Sigmoid colon (tissue), 6 donors: ENCODE measurements at regions not wholly inside any gene's neighbourhood (a gene's known extent, or its start where the extent isn't known, plus 50 kb on each side); places are given as distances from the start of the nearest gene placed in this dataset.
"Not testable (repeated sequence)": the region's sequence is repeated elsewhere in the genome, so short reads cannot be mapped to it uniquely, and the experiment has no call there.

Experiments used
- DNase-seq: peaks from one replicate; pipeline ENCODE4 v3.0.0-alpha.2; 2019
- H3K27ac ChIP-seq, 4 donors: fragments of 200-600 bp; sonication (generic); one replicate each; pipeline ENCODE4 v1.5.1; 2016 to 2019; ENCODE audit warnings: mild to moderate bottlenecking in 1 of 4
- H3K27me3 ChIP-seq, 3 donors: fragments of 200-600 bp; sonication (generic); one replicate each; pipeline ENCODE4 v1.5.1; 2019; ENCODE audit warnings: mild to moderate bottlenecking in 1 of 3
- H3K36me3 ChIP-seq, 4 donors: fragments of 200-600 bp; sonication (generic); one replicate each; pipeline ENCODE4 v1.5.1; 2016 to 2019
- H3K4me1 ChIP-seq, 4 donors: fragments of 200-600 bp; sonication (generic); one replicate each; pipeline ENCODE4 v1.5.1; 2017 to 2019
- H3K4me3 ChIP-seq, 4 donors: fragments of 200-600 bp; sonication (generic); one replicate each; pipeline ENCODE4 v1.5.1; 2017 to 2019; ENCODE audit warnings: mild to moderate bottlenecking in 2 of 4, moderate library complexity in 1 of 4
- H3K9me3 ChIP-seq, 4 donors: fragments of 200-600 bp in 3 of 4; sonication (generic) in 3 of 4; one replicate each; pipeline versions ENCODE4 v1.5.1 to v1.6.1; 2013 to 2019
- CTCF ChIP-seq, 4 experiments: fragments of 450-650 bp in 3 of 4; fragments of 200-600 bp in 1 of 4; IDR thresholded peaks; one replicate each; pipeline ENCODE4 v1.5.1; 2016 to 2019; ENCODE audit warnings: antibody characterized with exemption in 4 of 4, mild to moderate bottlenecking in 3 of 4, moderate library complexity in 2 of 4
- EP300 ChIP-seq, 4 donors: sonication (generic); formaldehyde crosslinking; IDR thresholded peaks; one replicate each; pipeline ENCODE4 v1.6.1; 2017; ENCODE audit warnings: antibody characterized with exemption in 4 of 4
- POLR2A ChIP-seq, 2 donors: fragments of 450-650 bp; IDR thresholded peaks; one replicate each; pipeline ENCODE4 v1.6.1; 2016; ENCODE audit warnings: antibody characterized with exemption in 2 of 2, mild to moderate bottlenecking in 2 of 2, moderate library complexity in 2 of 2
- POLR2AphosphoS5 ChIP-seq, 4 donors: sonication (generic); formaldehyde crosslinking; IDR thresholded peaks; one replicate each; pipeline ENCODE4 v1.6.1; 2017; ENCODE audit warnings: antibody characterized with exemption in 4 of 4
- WGBS, 2 donors: extraction: QIAGEN DNeasy Blood & Tissue Kit; methylation state at CpG; one replicate each; pipeline ENCODE4 v1.1.7; 2013; 5-methylcytosine and 5-hydroxymethylcytosine counted together
- intact Hi-C: fragments of 100-400 bp; cut with DNase I; formaldehyde crosslinking; loops from one replicate; pipeline ENCODE4 v1.15.1; 2023
- donor health status: healthy with polysubstance abuse.
- donor health status: healthy.

- Histone ChIP-seq H3K9me3 (no peaks in the 10 kb centered on the region), H3K4me3 (no peak overlapping the region), H3K36me3 (no peaks in the 10 kb centered on the region), H3K4me1 (no peaks in the 10 kb centered on the region), H3K27ac (no peak overlapping the region), H3K27me3 (no peaks in the 10 kb centered on the region)
- TF ChIP-seq POLR2A (IDR thresholded peaks at IDR 0.05) (no peak), POLR2AphosphoS5 (IDR thresholded peaks at IDR 0.05) (no peak), EP300 (IDR thresholded peaks at IDR 0.05) (no peak), CTCF (IDR thresholded peaks at IDR 0.05) (no peak)
- 94 to 96% methylated on average over 5 of the region's 5 CpGs for WGBS, 2 donors
- intact Hi-C loops: no loop called here
- DNase-seq: no peak
Measured at GRCh38 chr2:209260281-209260680, 163.6 kb upstream of the MAP2 start.

GRCh38 chr2:209261366-209262053 is 162.3 kb upstream of the MAP2 start:
- intact Hi-C loops, H3K36me3 ChIP-seq, H3K4me3 ChIP-seq, H3K9me3 ChIP-seq, H3K4me1 ChIP-seq, H3K27ac ChIP-seq, DNase-seq, H3K27me3 ChIP-seq: not testable (repeated sequence)
- WGBS, 2 donors: 76 to 87% methylated on average over 16 of the region's 16 CpGs

- Histone ChIP-seq H3K4me3 (no peak overlapping the region), H3K36me3 (no peaks in the 10 kb centered on the region), H3K27ac (no peak overlapping the region), H3K27me3 (no peaks in the 10 kb centered on the region), H3K4me1 (no peaks in the 10 kb centered on the region), H3K9me3 (no peaks in the 10 kb centered on the region)
- WGBS, 2 donors: 25 to 43% methylated on average over 2 of the region's 2 CpGs
- intact Hi-C loops: no loop called here
- no peak for DNase-seq
- TF ChIP-seq EP300 (IDR thresholded peaks at IDR 0.05) (no peak), POLR2AphosphoS5 (IDR thresholded peaks at IDR 0.05) (no peak), CTCF (IDR thresholded peaks at IDR 0.05) (no peak), POLR2A (IDR thresholded peaks at IDR 0.05) (no peak)
Measured at GRCh38 chr2:209269024-209269423, 154.8 kb upstream of the MAP2 start.

GRCh38 chr2:209276000-209276399 is 147.8 kb upstream of the MAP2 start:
- H3K27me3 ChIP-seq: no peaks in the 10 kb centered on the region
- H3K27ac ChIP-seq: no peak overlapping the region
- intact Hi-C loops: no loop called here
- H3K4me3 ChIP-seq: no peak overlapping the region
- TF ChIP-seq POLR2A (IDR thresholded peaks at IDR 0.05) (no peak), EP300 (IDR thresholded peaks at IDR 0.05) (no peak)
- DNase-seq: no peak
- H3K9me3 ChIP-seq: no peaks in the 10 kb centered on the region
- H3K4me1 ChIP-seq: no peaks in the 10 kb centered on the region
- WGBS, 2 donors: 43 to 93% methylated on average over 3 of the region's 3 CpGs
- no peaks in the 10 kb centered on the region for H3K36me3 ChIP-seq

- TF ChIP-seq POLR2AphosphoS5 (IDR thresholded peaks at IDR 0.05): no peak
- no peak for TF ChIP-seq CTCF (IDR thresholded peaks at IDR 0.05)
- no peak for TF ChIP-seq POLR2A (IDR thresholded peaks at IDR 0.05)
- TF ChIP-seq EP300 (IDR thresholded peaks at IDR 0.05): no peak
- intact Hi-C loops: no loop called here
- no peak overlapping the region for H3K4me3 ChIP-seq
- H3K9me3 ChIP-seq: no peaks in the 10 kb centered on the region
- H3K36me3 ChIP-seq: no peaks in the 10 kb centered on the region
- DNase-seq: no peak
- no peaks in the 10 kb centered on the region for H3K4me1 ChIP-seq
- no peaks in the 10 kb centered on the region for H3K27me3 ChIP-seq
- H3K27ac ChIP-seq: no peak overlapping the region
- WGBS, 2 donors: 69 to 72% methylated on average over 3 of the region's 3 CpGs
Measured at GRCh38 chr2:209277444-209277843, 146.4 kb upstream of the MAP2 start.

GRCh38 chr2:209298601-209299000 is 125.2 kb upstream of the MAP2 start:
- intact Hi-C loops: no loop called here
- Histone ChIP-seq H3K4me1 (no peaks in the 10 kb centered on the region), H3K36me3 (no peaks in the 10 kb centered on the region), H3K27ac (no peak overlapping the region), H3K9me3 (no peaks in the 10 kb centered on the region), H3K27me3 (no peaks in the 10 kb centered on the region), H3K4me3 (no peak overlapping the region)
- DNase-seq: no peak
- TF ChIP-seq POLR2AphosphoS5 (IDR thresholded peaks at IDR 0.05) (no peak), EP300 (IDR thresholded peaks at IDR 0.05) (no peak), CTCF (IDR thresholded peaks at IDR 0.05) (no peak), POLR2A (IDR thresholded peaks at IDR 0.05) (no peak)
- WGBS, 2 donors: 87 to 90% methylated on average over 2 of the region's 2 CpGs

- 77 to 87% methylated on average over 11 of the region's 11 CpGs for WGBS, 2 donors
- intact Hi-C loops, H3K4me1 ChIP-seq, H3K4me3 ChIP-seq, H3K27me3 ChIP-seq, H3K27ac ChIP-seq, H3K9me3 ChIP-seq, DNase-seq, H3K36me3 ChIP-seq: not testable (repeated sequence)
Measured at GRCh38 chr2:209299478-209299877, 124.4 kb upstream of the MAP2 start.

GRCh38 chr2:209300766-209301165 is 123.1 kb upstream of the MAP2 start:
- WGBS, 2 donors: 87 to 92% methylated on average over 9 of the region's 9 CpGs
- DNase-seq, intact Hi-C loops, H3K36me3 ChIP-seq, H3K4me1 ChIP-seq, H3K9me3 ChIP-seq, H3K27me3 ChIP-seq, H3K4me3 ChIP-seq, H3K27ac ChIP-seq: not testable (repeated sequence)
